SU-DHL-6 (cell line): ENCODE measurements at regions not wholly inside any gene's neighbourhood (a gene's known extent, or its start where the extent isn't known, plus 50 kb on each side); places are given as distances from the start of the nearest gene placed in this dataset.

Experiments used
- H2AFZ ChIP-seq: fragments of 200-600 bp; sonication (generic); 2 replicates; pipeline ENCODE4 v1.6.1; 2014; ENCODE audit warnings: low read depth, mild to moderate bottlenecking, moderate library complexity, mixed read lengths, antibody characterized with exemption, low read length; ENCODE audit not compliant: severe bottlenecking
- H3F3A ChIP-seq: fragments of 200-600 bp; shearing (Covaris generic); 2 replicates; pipeline ENCODE4 v1.6.0; 2016; ENCODE audit warnings: antibody characterized with exemption, mild to moderate bottlenecking; ENCODE audit not compliant: insufficient read depth
- H3K27ac ChIP-seq: fragments of 200-600 bp; sonication (generic); 2 replicates; pipeline ENCODE4 v1.5.1; 2016; ENCODE audit warnings: low read depth, mild to moderate bottlenecking, low read length, moderate library complexity, mixed read lengths
- H3K27me3 ChIP-seq: fragments of 200-600 bp; sonication (generic), shearing (Covaris generic); 2 replicates; pipeline ENCODE4 v1.6.0; 2014; ENCODE audit warnings: mild to moderate bottlenecking, low read length
- H3K36me3 ChIP-seq: fragments of 200-600 bp; sonication (generic); 2 replicates; pipeline ENCODE4 v1.6.1; 2014; ENCODE audit warnings: mild to moderate bottlenecking, low read length, mixed read lengths
- H3K4me2 ChIP-seq: fragments of 300-600, 200-600 bp; shearing (Covaris generic), sonication (generic); 2 replicates; pipeline ENCODE4 v1.6.0; 2014; ENCODE audit warnings: low read length, low read depth, mild to moderate bottlenecking; ENCODE audit not compliant: poor library complexity, severe bottlenecking
- H3K4me3 ChIP-seq: fragments of 200-600 bp; sonication (generic); 2 replicates; pipeline ENCODE4 v1.5.1; 2014; ENCODE audit warnings: antibody characterized with exemption, low read length, mild to moderate bottlenecking, mixed read lengths; ENCODE audit not compliant: insufficient read depth, poor library complexity, severe bottlenecking
- H3K79me2 ChIP-seq: fragments of 200-600 bp; sonication (generic); 2 replicates; pipeline ENCODE4 v1.6.1; 2014; ENCODE audit warnings: mild to moderate bottlenecking, low read length, moderate library complexity; ENCODE audit not compliant: insufficient read depth
- H3K9ac ChIP-seq: fragments of 200-600 bp; sonication (generic); 2 replicates; pipeline ENCODE4 v1.7.0; 2014; ENCODE audit warnings: mild to moderate bottlenecking, low read length
- H3K9me2 ChIP-seq: fragments of 200-600 bp; sonication (generic); replicated peaks from 2 replicates; pipeline ENCODE4 v1.6.1; 2014; ENCODE audit warnings: low read length; ENCODE audit not compliant: insufficient read depth
- H3K9me3 ChIP-seq: fragments of 200-600 bp; sonication (generic); 2 replicates; pipeline ENCODE4 v1.6.1; 2014; ENCODE audit warnings: low read length, mixed read lengths; ENCODE audit not compliant: insufficient read depth
- H4K20me1 ChIP-seq: fragments of 200-600 bp; sonication (generic); 2 replicates; pipeline ENCODE4 v1.6.1; 2014; ENCODE audit warnings: low read depth, mild to moderate bottlenecking, antibody characterized with exemption, low read length, moderate library complexity, mixed read lengths
- EZH2phosphoT487 ChIP-seq: fragments of 200-600 bp; sonication (generic), shearing (Covaris generic); conservative IDR thresholded peaks from 2 replicates; pipeline ENCODE4 v1.6.1; 2018; ENCODE audit warnings: mild to moderate bottlenecking, antibody characterized with exemption, low read length, moderate library complexity, mixed read lengths
- TF ChIP-seq, protein P1 (sequence below): fragments of 200-600 bp; sonication (generic); IDR thresholded peaks from one replicate; pipeline ENCODE4 v1.5.1; 2017; ENCODE audit warnings: antibody characterized with exemption, mild to moderate bottlenecking, low read length, moderate library complexity; ENCODE audit not compliant: insufficient read depth, poor library complexity, severe bottlenecking

- Histone ChIP-seq H3K79me2 (no peaks in the 10 kb centered on the region), H3F3A (no peaks in the 10 kb centered on the region), H3K9me3 (no peaks in the 10 kb centered on the region), H3K4me3 (no peak overlapping the region), H3K27ac (no peak overlapping the region), H4K20me1 (no peaks in the 10 kb centered on the region), H3K9me2 (no peaks in the 10 kb centered on the region), H3K9ac (no peak overlapping the region), H3K4me2 (no peak overlapping the region), H3K27me3 (no peaks in the 10 kb centered on the region), H3K36me3 (no peaks in the 10 kb centered on the region), H2AFZ (no peak overlapping the region)
- no peak for TF ChIP-seq EZH2phosphoT487
- TF ChIP-seq, protein P1, sequence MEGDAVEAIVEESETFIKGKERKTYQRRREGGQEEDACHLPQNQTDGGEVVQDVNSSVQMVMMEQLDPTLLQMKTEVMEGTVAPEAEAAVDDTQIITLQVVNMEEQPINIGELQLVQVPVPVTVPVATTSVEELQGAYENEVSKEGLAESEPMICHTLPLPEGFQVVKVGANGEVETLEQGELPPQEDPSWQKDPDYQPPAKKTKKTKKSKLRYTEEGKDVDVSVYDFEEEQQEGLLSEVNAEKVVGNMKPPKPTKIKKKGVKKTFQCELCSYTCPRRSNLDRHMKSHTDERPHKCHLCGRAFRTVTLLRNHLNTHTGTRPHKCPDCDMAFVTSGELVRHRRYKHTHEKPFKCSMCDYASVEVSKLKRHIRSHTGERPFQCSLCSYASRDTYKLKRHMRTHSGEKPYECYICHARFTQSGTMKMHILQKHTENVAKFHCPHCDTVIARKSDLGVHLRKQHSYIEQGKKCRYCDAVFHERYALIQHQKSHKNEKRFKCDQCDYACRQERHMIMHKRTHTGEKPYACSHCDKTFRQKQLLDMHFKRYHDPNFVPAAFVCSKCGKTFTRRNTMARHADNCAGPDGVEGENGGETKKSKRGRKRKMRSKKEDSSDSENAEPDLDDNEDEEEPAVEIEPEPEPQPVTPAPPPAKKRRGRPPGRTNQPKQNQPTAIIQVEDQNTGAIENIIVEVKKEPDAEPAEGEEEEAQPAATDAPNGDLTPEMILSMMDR = no peak
Measured at GRCh38 chr4:63742882-63743281, 666.4 kb downstream of the TECRL start.

DNA sequence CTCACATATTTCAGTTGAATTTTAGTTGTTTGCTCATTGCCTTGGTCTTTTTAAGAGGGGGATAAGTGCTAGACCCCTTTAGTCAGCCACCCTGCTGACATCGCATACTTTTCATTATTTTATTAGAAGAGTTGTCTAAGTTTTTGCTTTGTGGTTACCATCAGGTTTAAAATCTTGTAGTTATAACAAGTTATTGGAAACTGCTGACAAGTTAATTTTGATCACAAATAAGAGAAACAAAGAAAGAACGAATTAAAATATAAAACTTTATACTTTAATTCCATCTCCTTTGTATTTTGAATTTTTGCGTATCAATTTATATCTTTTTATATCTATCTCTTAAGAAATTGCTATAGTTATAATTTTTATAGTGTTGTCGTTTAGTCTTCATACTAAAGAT is 679.7 kb downstream of the TECRL start:
- Histone ChIP-seq H3F3A (no peaks in the 10 kb centered on the region), H3K27me3 (no peaks in the 10 kb centered on the region), H3K4me2 (no peak overlapping the region), H3K9ac (no peak overlapping the region), H3K9me2 (no peaks in the 10 kb centered on the region), H3K4me3 (no peak overlapping the region), H4K20me1 (no peaks in the 10 kb centered on the region), H3K27ac (no peak overlapping the region), H3K79me2 (no peaks in the 10 kb centered on the region), H3K9me3 (no peaks in the 10 kb centered on the region), H2AFZ (no peak overlapping the region), H3K36me3 (no peaks in the 10 kb centered on the region)
- no peak for TF ChIP-seq EZH2phosphoT487
- TF ChIP-seq, protein P1 = no peak

DNA sequence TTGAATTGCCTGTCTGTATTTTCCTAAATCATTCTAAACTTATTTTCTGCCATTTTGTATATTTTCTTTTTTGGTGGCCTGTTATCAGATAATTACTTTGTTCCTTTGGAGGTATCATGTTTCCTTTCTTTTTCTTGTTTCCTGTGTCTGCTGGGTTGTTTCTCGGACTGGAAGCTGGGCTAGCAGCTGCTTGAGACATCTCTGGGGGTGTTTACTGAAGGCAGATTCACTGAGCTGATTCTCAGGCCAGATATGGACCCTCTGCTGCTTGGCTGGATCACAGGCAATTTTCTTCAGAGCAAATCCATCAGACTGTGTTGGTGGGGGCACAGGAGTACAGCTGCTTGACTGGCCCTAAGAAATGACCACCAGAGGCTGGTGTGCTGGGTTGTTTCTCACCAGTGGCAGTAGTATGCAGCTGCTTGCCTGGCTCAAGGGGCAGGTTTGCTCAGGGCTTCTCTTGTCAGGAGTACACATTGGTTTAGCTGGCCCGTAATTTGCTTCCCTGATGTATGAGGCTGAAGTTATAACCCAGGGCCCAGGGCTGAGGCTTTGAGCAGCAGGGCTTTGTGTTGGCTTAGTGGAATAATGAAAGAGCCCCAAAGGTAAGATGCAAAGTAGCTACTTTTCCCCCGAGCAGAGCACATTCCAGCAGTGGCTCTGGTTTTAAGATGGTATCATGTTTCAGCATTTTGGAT is 680.6 kb downstream of the TECRL start:
- Histone ChIP-seq H3K79me2 (no peaks in the 10 kb centered on the region), H3K9ac (no peak overlapping the region), H3K27ac (no peak overlapping the region), H3K9me2 (no peaks in the 10 kb centered on the region), H3K4me2 (no peak overlapping the region), H3K9me3 (no peaks in the 10 kb centered on the region), H3F3A (no peaks in the 10 kb centered on the region), H2AFZ (no peak overlapping the region), H4K20me1 (no peaks in the 10 kb centered on the region), H3K36me3 (no peaks in the 10 kb centered on the region), H3K27me3 (no peaks in the 10 kb centered on the region), H3K4me3 (no peak overlapping the region)
- TF ChIP-seq, protein P1 = no peak
- TF ChIP-seq EZH2phosphoT487 = no peak

- Histone ChIP-seq H2AFZ (no peak overlapping the region), H3K27me3 (no peaks in the 10 kb centered on the region), H3K36me3 (no peaks in the 10 kb centered on the region), H3F3A (no peaks in the 10 kb centered on the region), H3K9me3 (no peaks in the 10 kb centered on the region), H4K20me1 (no peaks in the 10 kb centered on the region), H3K27ac (no peak overlapping the region), H3K9ac (no peak overlapping the region), H3K4me2 (no peak overlapping the region), H3K79me2 (no peaks in the 10 kb centered on the region), H3K4me3 (no peak overlapping the region), H3K9me2 (no peaks in the 10 kb centered on the region)
- TF ChIP-seq, protein P1 = no peak
- no peak for TF ChIP-seq EZH2phosphoT487
Measured at GRCh38 chr4:63717384-63717783, 691.9 kb downstream of the TECRL start.
